HEK293 (cell line): ENCODE measurements at regions not wholly inside any gene's neighbourhood (a gene's known extent, or its start where the extent isn't known, plus 50 kb on each side); places are given as distances from the start of the nearest gene placed in this dataset.
A peak's percentile ranks its signal among the peaks of the same experiment; 100 is the strongest.

Experiments used
- CTCF ChIA-PET: fragments of 350-600 bp; formaldehyde crosslinking; extraction: SDS; loops from one replicate; lab custom pipeline; 2021; ENCODE audit warnings: antibody characterized with exemption; lab: Yijun Ruan, JAX
- POLR2A ChIA-PET: fragments of 300-600 bp; formaldehyde crosslinking; extraction: SDS; loops from one replicate; lab custom pipeline; 2020; ENCODE audit warnings: antibody characterized with exemption, inconsistent platforms; lab: Yijun Ruan, JAX
- H3K27ac ChIP-seq: fragments of 200-500 bp; sonication (Bioruptor generic); 2 replicates; pipeline ENCODE4 v1.5.1; 2014; ENCODE audit warnings: low read depth, low read length, control low read depth, inconsistent platforms; ENCODE audit errors: extremely low read depth
- H3K36me3 ChIP-seq, 2 experiments: fragments of 200-500 bp in 1 of 2; sonication (Bioruptor generic) in 1 of 2; 1 replicate in 1 of 2; 2 replicates in 1 of 2; pipeline ENCODE4 v1.5.1; 2014 to 2017; ENCODE audit warnings: inconsistent platforms in 2 of 2, low read length in 2 of 2; ENCODE audit not compliant: control insufficient read depth in 2 of 2, insufficient read depth in 1 of 2
- H3K4me1 ChIP-seq: fragments of 200-500 bp; sonication (Bioruptor generic); 2 replicates; pipeline ENCODE4 v1.5.1; 2014; ENCODE audit warnings: mild to moderate bottlenecking, low read length, inconsistent platforms; ENCODE audit not compliant: control insufficient read depth, insufficient read depth
- H3K4me3 ChIP-seq: 2 replicates; pipeline ENCODE4 v1.5.1; 2011; ENCODE audit warnings: low read depth, mild to moderate bottlenecking, control low read depth, low read length, moderate library complexity
- H3K9me3 ChIP-seq: fragments of 200-500 bp; sonication (Bioruptor generic); 2 replicates; pipeline ENCODE4 v1.5.1; 2014; ENCODE audit warnings: low read depth, low read length, inconsistent platforms; ENCODE audit not compliant: control insufficient read depth, insufficient read depth
- EGR2 ChIP-seq: fragments of 450-650 bp; formaldehyde crosslinking; IDR thresholded peaks from 2 replicates; pipeline ENCODE4 v1.5.1; 2016; ENCODE audit warnings: low read depth, missing biosample characterization, missing genetic modification characterization
- FEZF1 ChIP-seq: fragments of 450-650 bp; formaldehyde crosslinking; IDR thresholded peaks from 2 replicates; pipeline ENCODE4 v1.5.1; 2016; ENCODE audit warnings: missing biosample characterization, missing genetic modification characterization
- GFI1B ChIP-seq: fragments of 450-650 bp; formaldehyde crosslinking; IDR thresholded peaks from 2 replicates; pipeline ENCODE4 v1.5.1; 2016; ENCODE audit warnings: missing biosample characterization, missing genetic modification characterization
- GLIS1 ChIP-seq: fragments of 450-650 bp; formaldehyde crosslinking; IDR thresholded peaks from 2 replicates; pipeline ENCODE4 v1.5.1; 2016; ENCODE audit warnings: missing biosample characterization, missing genetic modification characterization
- KLF1 ChIP-seq: fragments of 450-650 bp; formaldehyde crosslinking; IDR thresholded peaks from 2 replicates; pipeline ENCODE4 v1.5.1; 2016; ENCODE audit warnings: missing biosample characterization, missing genetic modification characterization
- OSR2 ChIP-seq: fragments of 450-650 bp; formaldehyde crosslinking; IDR thresholded peaks from 2 replicates; pipeline ENCODE4 v1.5.1; 2016; ENCODE audit warnings: missing biosample characterization, missing genetic modification characterization
- SETDB1 ChIP-seq: IDR thresholded peaks from one replicate; pipeline ENCODE4 v1.6.1; 2017; ENCODE audit warnings: mild to moderate bottlenecking, low read length, moderate library complexity, mixed read lengths; ENCODE audit not compliant: insufficient read length
- ZNF133 ChIP-seq: fragments of 450-650 bp; formaldehyde crosslinking; IDR thresholded peaks from 2 replicates; pipeline ENCODE4 v1.5.1; 2016; ENCODE audit warnings: missing biosample characterization, missing genetic modification characterization
- ZNF138 ChIP-seq: fragments of 450-650 bp; formaldehyde crosslinking; IDR thresholded peaks from 2 replicates; pipeline ENCODE4 v1.5.1; 2016; ENCODE audit warnings: missing biosample characterization, missing genetic modification characterization, borderline replicate concordance
- ZNF214 ChIP-seq: fragments of 450-650 bp; formaldehyde crosslinking; IDR thresholded peaks from 2 replicates; pipeline ENCODE4 v1.5.1; 2017; ENCODE audit warnings: missing biosample characterization, mild to moderate bottlenecking, missing genetic modification characterization, borderline replicate concordance
- ZNF324 ChIP-seq: fragments of 450-650 bp; formaldehyde crosslinking; IDR thresholded peaks from 2 replicates; pipeline ENCODE4 v1.5.1; 2016; ENCODE audit warnings: missing biosample characterization, missing genetic modification characterization
- ZNF394 ChIP-seq: fragments of 450-650 bp; formaldehyde crosslinking; IDR thresholded peaks from 2 replicates; pipeline ENCODE4 v1.5.1; 2016; ENCODE audit warnings: missing biosample characterization, missing genetic modification characterization, mild to moderate bottlenecking, moderate library complexity, borderline replicate concordance
- ZNF426 ChIP-seq: fragments of 450-650 bp; formaldehyde crosslinking; IDR thresholded peaks from 2 replicates; pipeline ENCODE4 v1.5.1; 2017; ENCODE audit warnings: missing biosample characterization, missing genetic modification characterization, mild to moderate bottlenecking, inconsistent platforms, moderate library complexity
- ZNF514 ChIP-seq: fragments of 450-650 bp; formaldehyde crosslinking; IDR thresholded peaks from 2 replicates; pipeline ENCODE4 v1.5.1; 2016; ENCODE audit warnings: missing biosample characterization, missing genetic modification characterization
- ZNF549 ChIP-seq: fragments of 450-650 bp; IDR thresholded peaks from 2 replicates; pipeline ENCODE4 v1.5.1; 2018; ENCODE audit warnings: missing biosample characterization, missing genetic modification characterization, mild to moderate bottlenecking, inconsistent platforms, moderate library complexity
- ZNF560 ChIP-seq: fragments of 450-650 bp; formaldehyde crosslinking; IDR thresholded peaks from 2 replicates; pipeline ENCODE4 v1.5.1; 2017; ENCODE audit warnings: missing biosample characterization, missing genetic modification characterization, borderline replicate concordance
- TF ChIP-seq, protein P1 (sequence below): fragments of 450-650 bp; formaldehyde crosslinking; IDR thresholded peaks from 2 replicates; pipeline ENCODE4 v1.5.1; 2017; ENCODE audit warnings: missing biosample characterization, missing genetic modification characterization
- TF ChIP-seq, protein P2 (sequence below): fragments of 450-650 bp; formaldehyde crosslinking; IDR thresholded peaks from 2 replicates; pipeline ENCODE4 v1.5.1; 2017; ENCODE audit warnings: missing biosample characterization, missing genetic modification characterization
- TF ChIP-seq, protein P3 (sequence below): fragments of 450-650 bp; formaldehyde crosslinking; IDR thresholded peaks from 2 replicates; pipeline ENCODE4 v1.5.1; 2016; ENCODE audit warnings: missing biosample characterization, missing genetic modification characterization
- TF ChIP-seq, protein P4 (sequence below): IDR thresholded peaks from 2 replicates; pipeline ENCODE4 v1.6.1; 2011; ENCODE audit warnings: mild to moderate bottlenecking, low read depth, low read length, borderline replicate concordance
- TF ChIP-seq, protein P5 (sequence below): fragments of 450-650 bp; formaldehyde crosslinking; IDR thresholded peaks from 2 replicates; pipeline ENCODE4 v1.5.1; 2017; ENCODE audit warnings: missing biosample characterization, missing genetic modification characterization
- TF ChIP-seq, protein P6 (sequence below): fragments of 450-650 bp; IDR thresholded peaks from 2 replicates; pipeline ENCODE4 v1.5.1; 2018; ENCODE audit warnings: missing biosample characterization, missing genetic modification characterization

DNA sequence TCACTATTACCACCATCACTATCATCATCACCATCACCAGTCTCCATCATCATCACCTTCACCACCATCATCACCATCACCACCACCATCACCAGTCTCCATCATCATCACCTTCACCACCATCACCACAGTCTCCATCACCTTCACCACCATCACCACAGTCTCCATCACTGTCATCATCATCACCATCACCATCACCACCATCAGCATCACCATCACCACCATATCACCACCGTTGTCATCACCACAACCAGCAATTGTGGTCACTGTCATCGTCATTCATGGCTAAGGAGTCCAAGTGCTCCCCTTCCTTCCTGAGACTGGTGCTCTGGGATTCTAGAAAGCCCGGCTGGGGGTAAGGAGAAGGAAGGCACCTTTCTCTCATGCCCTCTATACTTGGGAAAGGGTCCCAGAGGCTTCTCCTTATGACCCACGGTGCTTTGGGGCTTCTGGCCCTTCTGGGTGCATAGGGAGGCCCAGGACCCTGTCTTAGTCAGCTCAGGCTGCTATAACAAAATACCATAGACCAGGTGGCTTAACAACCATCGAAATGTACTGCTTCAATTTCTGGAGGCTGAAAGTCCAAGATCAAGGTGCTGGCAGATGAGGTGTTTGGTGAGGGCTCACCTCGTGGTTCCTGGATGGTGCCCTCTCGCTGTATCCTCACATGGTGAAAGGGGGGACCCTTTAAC is 93.4 kb upstream of the GSE1 start:
- ChIA-PET CTCF (no interaction called here), POLR2A (no interaction called here)

DNA sequence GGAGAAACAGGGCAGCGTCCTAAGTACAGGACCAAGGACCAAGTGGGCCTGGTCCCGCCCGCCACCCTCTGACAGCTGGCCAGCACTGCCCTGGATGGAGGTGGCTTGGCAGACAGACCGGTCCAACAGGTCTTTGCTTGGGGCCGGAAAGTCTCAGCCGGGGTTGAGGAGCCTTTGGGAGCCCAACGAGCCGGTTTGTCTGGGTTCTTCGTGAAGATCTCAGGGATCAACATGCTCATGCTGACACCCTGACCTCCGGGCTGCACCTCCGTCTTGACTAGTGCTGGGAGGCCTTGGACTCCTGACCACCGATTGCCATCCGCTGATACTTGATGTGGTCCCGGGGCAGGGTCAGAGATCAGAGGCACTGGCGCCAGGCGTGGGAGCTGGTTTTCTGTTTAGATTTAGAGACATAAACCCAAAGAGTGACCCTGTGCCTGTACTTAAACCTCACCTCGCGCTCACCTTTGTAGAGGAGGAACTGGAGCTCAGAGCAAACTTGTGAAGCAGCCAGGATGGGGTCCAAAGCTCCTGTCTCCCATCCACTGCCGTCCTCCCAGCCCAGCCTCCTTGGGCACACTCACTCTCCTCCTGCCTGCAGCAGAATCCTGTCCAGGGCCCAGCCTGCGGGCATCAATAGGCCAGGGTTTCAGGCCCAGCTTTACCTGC is 92.1 kb upstream of the GSE1 start:
- ChIA-PET CTCF (interaction anchor here (1.1 kb wide), 1 partner anchor 268 kb away, joined by 3 read pairs; no protein-coding TSS in a partner anchor), POLR2A (interaction anchor here (1.0 kb wide), 1 partner anchor 33 kb away, joined by 3 read pairs; no protein-coding TSS in a partner anchor)
- Histone ChIP-seq H3K27ac (0 out of 2 replicates have a peak overlapping the region, but pooled peaks have one; percentile 3), H3K4me3 (no peak overlapping the region), H3K4me1 (peaks cover 24% of the 10 kb centered on the region), H3K9me3 (no peaks in the 10 kb centered on the region), H3K36me3 (peaks cover 0 to 4% of the 10 kb centered on the region in 2 experiments; a peak in 1 of 3 replicates)
- TF ChIP-seq ZNF133 (tag by site-specific recombination) (no peak), ZNF394 (tag by site-specific recombination) (no peak), KLF1 (tag by site-specific recombination) (no peak), ZNF549 (tag by site-specific recombination) (no peak), ZNF560 (tag by site-specific recombination) (no peak), OSR2 (tag by site-specific recombination) (no peak), ZNF214 (no peak), ZNF324 (tag by site-specific recombination) (no peak), FEZF1 (tag by site-specific recombination) (no peak), ZNF138 (no peak), ZNF426 (tag by site-specific recombination) (no peak), ZNF514 (no peak), GFI1B (tag by site-specific recombination) (no peak), SETDB1 (no peak)
- TF ChIP-seq, protein P1, sequence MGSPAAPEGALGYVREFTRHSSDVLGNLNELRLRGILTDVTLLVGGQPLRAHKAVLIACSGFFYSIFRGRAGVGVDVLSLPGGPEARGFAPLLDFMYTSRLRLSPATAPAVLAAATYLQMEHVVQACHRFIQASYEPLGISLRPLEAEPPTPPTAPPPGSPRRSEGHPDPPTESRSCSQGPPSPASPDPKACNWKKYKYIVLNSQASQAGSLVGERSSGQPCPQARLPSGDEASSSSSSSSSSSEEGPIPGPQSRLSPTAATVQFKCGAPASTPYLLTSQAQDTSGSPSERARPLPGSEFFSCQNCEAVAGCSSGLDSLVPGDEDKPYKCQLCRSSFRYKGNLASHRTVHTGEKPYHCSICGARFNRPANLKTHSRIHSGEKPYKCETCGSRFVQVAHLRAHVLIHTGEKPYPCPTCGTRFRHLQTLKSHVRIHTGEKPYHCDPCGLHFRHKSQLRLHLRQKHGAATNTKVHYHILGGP (tag by site-specific recombination), result no peak
- TF ChIP-seq, protein P2, sequence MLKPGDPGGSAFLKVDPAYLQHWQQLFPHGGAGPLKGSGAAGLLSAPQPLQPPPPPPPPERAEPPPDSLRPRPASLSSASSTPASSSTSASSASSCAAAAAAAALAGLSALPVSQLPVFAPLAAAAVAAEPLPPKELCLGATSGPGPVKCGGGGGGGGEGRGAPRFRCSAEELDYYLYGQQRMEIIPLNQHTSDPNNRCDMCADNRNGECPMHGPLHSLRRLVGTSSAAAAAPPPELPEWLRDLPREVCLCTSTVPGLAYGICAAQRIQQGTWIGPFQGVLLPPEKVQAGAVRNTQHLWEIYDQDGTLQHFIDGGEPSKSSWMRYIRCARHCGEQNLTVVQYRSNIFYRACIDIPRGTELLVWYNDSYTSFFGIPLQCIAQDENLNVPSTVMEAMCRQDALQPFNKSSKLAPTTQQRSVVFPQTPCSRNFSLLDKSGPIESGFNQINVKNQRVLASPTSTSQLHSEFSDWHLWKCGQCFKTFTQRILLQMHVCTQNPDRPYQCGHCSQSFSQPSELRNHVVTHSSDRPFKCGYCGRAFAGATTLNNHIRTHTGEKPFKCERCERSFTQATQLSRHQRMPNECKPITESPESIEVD (tag by site-specific recombination), result no peak
- TF ChIP-seq, protein P3, sequence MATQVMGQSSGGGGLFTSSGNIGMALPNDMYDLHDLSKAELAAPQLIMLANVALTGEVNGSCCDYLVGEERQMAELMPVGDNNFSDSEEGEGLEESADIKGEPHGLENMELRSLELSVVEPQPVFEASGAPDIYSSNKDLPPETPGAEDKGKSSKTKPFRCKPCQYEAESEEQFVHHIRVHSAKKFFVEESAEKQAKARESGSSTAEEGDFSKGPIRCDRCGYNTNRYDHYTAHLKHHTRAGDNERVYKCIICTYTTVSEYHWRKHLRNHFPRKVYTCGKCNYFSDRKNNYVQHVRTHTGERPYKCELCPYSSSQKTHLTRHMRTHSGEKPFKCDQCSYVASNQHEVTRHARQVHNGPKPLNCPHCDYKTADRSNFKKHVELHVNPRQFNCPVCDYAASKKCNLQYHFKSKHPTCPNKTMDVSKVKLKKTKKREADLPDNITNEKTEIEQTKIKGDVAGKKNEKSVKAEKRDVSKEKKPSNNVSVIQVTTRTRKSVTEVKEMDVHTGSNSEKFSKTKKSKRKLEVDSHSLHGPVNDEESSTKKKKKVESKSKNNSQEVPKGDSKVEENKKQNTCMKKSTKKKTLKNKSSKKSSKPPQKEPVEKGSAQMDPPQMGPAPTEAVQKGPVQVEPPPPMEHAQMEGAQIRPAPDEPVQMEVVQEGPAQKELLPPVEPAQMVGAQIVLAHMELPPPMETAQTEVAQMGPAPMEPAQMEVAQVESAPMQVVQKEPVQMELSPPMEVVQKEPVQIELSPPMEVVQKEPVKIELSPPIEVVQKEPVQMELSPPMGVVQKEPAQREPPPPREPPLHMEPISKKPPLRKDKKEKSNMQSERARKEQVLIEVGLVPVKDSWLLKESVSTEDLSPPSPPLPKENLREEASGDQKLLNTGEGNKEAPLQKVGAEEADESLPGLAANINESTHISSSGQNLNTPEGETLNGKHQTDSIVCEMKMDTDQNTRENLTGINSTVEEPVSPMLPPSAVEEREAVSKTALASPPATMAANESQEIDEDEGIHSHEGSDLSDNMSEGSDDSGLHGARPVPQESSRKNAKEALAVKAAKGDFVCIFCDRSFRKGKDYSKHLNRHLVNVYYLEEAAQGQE (tag by site-specific recombination), result no peak
- TF ChIP-seq, protein P4, sequence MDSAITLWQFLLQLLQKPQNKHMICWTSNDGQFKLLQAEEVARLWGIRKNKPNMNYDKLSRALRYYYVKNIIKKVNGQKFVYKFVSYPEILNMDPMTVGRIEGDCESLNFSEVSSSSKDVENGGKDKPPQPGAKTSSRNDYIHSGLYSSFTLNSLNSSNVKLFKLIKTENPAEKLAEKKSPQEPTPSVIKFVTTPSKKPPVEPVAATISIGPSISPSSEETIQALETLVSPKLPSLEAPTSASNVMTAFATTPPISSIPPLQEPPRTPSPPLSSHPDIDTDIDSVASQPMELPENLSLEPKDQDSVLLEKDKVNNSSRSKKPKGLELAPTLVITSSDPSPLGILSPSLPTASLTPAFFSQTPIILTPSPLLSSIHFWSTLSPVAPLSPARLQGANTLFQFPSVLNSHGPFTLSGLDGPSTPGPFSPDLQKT, result no peak

More for the DNA sequence above, 93.4 kb upstream of the GSE1 start:
- Histone ChIP-seq H3K4me1 (peaks cover 20% of the 10 kb centered on the region), H3K36me3 (peaks cover 0 to 4% of the 10 kb centered on the region in 2 experiments; a peak in 1 of 3 replicates), H3K4me3 (no peak overlapping the region), H3K9me3 (no peaks in the 10 kb centered on the region)
- TF ChIP-seq GLIS1 (tag by site-specific recombination) (no peak), EGR2 (tag by site-specific recombination) (no peak)
- TF ChIP-seq, protein P5, sequence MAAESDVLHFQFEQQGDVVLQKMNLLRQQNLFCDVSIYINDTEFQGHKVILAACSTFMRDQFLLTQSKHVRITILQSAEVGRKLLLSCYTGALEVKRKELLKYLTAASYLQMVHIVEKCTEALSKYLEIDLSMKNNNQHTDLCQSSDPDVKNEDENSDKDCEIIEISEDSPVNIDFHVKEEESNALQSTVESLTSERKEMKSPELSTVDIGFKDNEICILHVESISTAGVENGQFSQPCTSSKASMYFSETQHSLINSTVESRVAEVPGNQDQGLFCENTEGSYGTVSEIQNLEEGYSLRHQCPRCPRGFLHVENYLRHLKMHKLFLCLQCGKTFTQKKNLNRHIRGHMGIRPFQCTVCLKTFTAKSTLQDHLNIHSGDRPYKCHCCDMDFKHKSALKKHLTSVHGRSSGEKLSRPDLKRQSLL (tag by site-specific recombination), result peak; percentile 91; the same call in 1 of the 2 replicates
- TF ChIP-seq, protein P6, sequence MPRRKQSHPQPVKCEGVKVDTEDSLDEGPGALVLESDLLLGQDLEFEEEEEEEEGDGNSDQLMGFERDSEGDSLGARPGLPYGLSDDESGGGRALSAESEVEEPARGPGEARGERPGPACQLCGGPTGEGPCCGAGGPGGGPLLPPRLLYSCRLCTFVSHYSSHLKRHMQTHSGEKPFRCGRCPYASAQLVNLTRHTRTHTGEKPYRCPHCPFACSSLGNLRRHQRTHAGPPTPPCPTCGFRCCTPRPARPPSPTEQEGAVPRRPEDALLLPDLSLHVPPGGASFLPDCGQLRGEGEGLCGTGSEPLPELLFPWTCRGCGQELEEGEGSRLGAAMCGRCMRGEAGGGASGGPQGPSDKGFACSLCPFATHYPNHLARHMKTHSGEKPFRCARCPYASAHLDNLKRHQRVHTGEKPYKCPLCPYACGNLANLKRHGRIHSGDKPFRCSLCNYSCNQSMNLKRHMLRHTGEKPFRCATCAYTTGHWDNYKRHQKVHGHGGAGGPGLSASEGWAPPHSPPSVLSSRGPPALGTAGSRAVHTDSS, result peak; percentile 87
- TF ChIP-seq, all 188 proteins: peak for 2
- H3K27ac ChIP-seq, result no peak overlapping the region
